GM12891 (cell line): ENCODE measurements at regions not wholly inside any gene's neighbourhood (a gene's known extent, or its start where the extent isn't known, plus 50 kb on each side); places are given as distances from the start of the nearest gene placed in this dataset.

Experiments
- DNase-seq: peaks from one replicate; pipeline ENCODE4 v3.0.0; 2011; ENCODE audit warnings: low spot score; ENCODE audit not compliant: insufficient read length
- FAIRE-seq: peaks from 2 replicates; lab custom pipeline; 2011; peaks lifted over from hg19 to GRCh38; lab: Jason Lieb, UNC
- PAX5 ChIP-seq: IDR thresholded peaks from 2 replicates; pipeline ENCODE4 v1.6.1; 2011; ENCODE audit warnings: low read length, moderate library complexity, mild to moderate bottlenecking; ENCODE audit not compliant: insufficient read depth, severe bottlenecking
- POLR2A ChIP-seq: IDR thresholded peaks from 2 replicates; pipeline ENCODE4 v1.6.1; 2011; ENCODE audit warnings: low read depth, low read length, control low read depth
- POLR2AphosphoS5 ChIP-seq: IDR thresholded peaks from 2 replicates; pipeline ENCODE4 v1.6.1; 2011; ENCODE audit warnings: low read depth, low read length, control low read depth
- POU2F2 ChIP-seq: IDR thresholded peaks from 2 replicates; pipeline ENCODE4 v1.6.1; 2011; ENCODE audit warnings: low read depth, mild to moderate bottlenecking, control low read depth, low read length, moderate library complexity
- SPI1 ChIP-seq: IDR thresholded peaks from 2 replicates; pipeline ENCODE4 v1.6.1; 2011; ENCODE audit warnings: low read depth, low read length, control low read depth
- TAF1 ChIP-seq: IDR thresholded peaks from 2 replicates; pipeline ENCODE4 v1.6.1; 2011; ENCODE audit warnings: low read depth, low read length, control low read depth

- no peak for FAIRE-seq
These were observed 406.6 kb upstream of the SALL1 start for GRCh38 chr16:51557670-51558069.

GRCh38 chr16:51556694-51557340, 405.7 kb upstream of the SALL1 start:
- TF ChIP-seq PAX5: no peak
- TF ChIP-seq SPI1: no peak
- no peak for TF ChIP-seq POLR2A
- no peak for TF ChIP-seq TAF1
- TF ChIP-seq POU2F2: no peak
- no peak for TF ChIP-seq POLR2AphosphoS5
- FAIRE-seq: no peak
- no peak for DNase-seq

More at GRCh38 chr16:51557670-51558069, 406.6 kb upstream of the SALL1 start:
- TF ChIP-seq SPI1: no peak
- no peak for TF ChIP-seq TAF1
- no peak for TF ChIP-seq POLR2A
- TF ChIP-seq POU2F2: no peak
- no peak for TF ChIP-seq PAX5
- no peak for TF ChIP-seq POLR2AphosphoS5
- DNase-seq: no peak

GRCh38 chr16:51553910-51554309, 402.8 kb upstream of the SALL1 start:
- DNase-seq: no peak
- TF ChIP-seq POLR2A (no peak), POU2F2 (no peak), PAX5 (no peak), TAF1 (no peak), SPI1 (no peak), POLR2AphosphoS5 (no peak)
- FAIRE-seq: no peak

DNA sequence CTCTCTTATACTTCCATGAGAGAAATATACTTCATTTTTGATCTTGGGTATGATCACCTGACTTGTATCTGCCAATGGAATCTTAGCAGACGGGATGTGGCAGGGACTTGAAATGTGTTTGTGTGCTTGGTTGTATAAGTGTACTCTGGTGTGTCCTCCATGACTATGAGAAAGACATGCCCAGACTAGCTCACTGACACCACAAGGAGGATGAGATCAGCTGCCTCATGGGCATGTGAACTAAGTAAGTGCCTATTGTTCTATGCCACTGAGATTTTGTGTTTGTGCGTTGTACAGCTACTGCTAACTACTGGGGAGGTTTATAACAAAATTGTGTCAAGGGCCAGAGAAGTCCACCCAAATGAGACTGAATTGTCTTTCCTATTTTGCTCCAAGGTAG, 402.2 kb upstream of the SALL1 start:
- DNase-seq (no peak), FAIRE-seq (no peak)
- TF ChIP-seq POLR2AphosphoS5 (no peak), POLR2A (no peak), TAF1 (no peak), POU2F2 (no peak), PAX5 (no peak), SPI1 (no peak)

- FAIRE-seq (no peak), DNase-seq (no peak)
- TF ChIP-seq POLR2AphosphoS5: no peak
- no peak for TF ChIP-seq POU2F2
- no peak for TF ChIP-seq PAX5
These were observed 399.8 kb upstream of the SALL1 start for GRCh38 chr16:51550800-51551347.

DNA sequence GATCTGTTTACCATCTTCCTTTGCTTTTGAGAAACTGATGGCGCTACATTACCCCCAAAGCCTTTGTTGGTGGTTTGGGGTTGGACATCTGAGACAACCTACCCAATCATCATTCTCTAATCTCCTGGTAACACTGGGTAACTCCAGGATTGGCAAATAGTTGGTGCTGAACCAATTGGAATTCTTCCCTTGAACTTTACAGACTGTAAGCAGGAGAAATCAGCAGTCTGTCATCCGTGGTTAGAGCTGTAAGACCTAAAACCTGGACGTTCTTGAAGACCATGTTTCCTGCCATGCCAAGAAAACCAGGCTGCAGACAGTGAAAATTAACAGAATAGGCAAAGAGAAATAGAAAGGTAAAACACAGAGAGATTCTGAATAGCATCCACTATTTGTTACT, 398.8 kb upstream of the SALL1 start:
- TF ChIP-seq SPI1 (no peak), PAX5 (no peak), POLR2A (no peak), POLR2AphosphoS5 (no peak), POU2F2 (no peak)
- FAIRE-seq: no peak
- DNase-seq: no peak

DNA sequence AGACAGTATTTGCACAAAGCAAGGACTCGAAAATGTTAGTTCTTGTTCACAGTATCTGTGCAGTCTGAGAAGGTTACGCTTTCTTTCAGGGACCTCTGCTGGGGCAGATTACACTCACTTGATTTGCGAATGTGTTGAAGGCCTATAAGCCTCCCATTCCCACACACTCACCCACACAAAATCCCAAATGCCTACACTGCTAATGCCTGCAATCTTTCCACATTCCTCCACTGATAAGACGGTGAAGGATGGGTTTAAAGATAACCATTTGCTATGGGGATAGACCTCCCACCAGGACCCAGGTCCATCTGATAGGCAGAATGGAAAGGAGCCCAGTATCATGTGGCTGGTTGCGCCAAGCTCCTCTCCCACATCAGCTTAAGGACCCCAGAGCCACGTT, 394.9 kb upstream of the SALL1 start:
- FAIRE-seq (no peak), DNase-seq (no peak)
- TF ChIP-seq POLR2A (no peak), TAF1 (no peak), PAX5 (no peak)

DNA sequence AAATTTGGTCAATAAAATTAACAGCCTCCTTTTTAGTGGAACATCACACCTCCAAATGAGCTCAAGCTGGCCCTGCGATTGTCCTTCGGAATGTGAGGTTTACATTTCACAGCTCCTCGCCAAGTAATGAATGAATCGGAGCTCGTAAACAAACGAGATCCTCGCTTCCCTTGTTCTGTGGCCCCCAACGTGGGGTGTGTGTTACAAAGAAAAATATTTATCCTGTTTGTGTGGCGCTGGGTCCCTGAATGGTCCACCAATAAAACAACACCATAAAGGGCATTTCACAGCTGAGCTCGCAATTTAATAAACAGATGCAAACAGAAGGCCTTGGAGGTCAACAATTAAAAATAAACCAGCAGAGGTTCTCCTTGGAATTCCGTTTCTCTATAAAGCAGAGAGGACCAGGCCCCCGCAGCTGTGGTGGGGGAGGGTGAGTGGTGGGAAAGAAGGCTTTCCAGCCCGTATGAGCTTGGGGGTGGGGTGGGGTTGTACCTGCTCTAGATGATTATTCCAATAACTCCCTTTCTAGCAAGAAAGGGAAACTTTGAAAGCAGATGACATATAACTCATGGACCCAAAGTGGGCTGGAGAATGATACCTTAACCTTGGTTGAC, 393.9 kb upstream of the SALL1 start:
- FAIRE-seq (no peak), DNase-seq (no peak)
- TF ChIP-seq POU2F2: no peak
- TF ChIP-seq POLR2AphosphoS5: no peak
- TF ChIP-seq SPI1: no peak
- no peak for TF ChIP-seq POLR2A
- no peak for TF ChIP-seq TAF1
- no peak for TF ChIP-seq PAX5

- DNase-seq (no peak), FAIRE-seq (no peak)
- TF ChIP-seq TAF1: no peak
- TF ChIP-seq PAX5: no peak
- TF ChIP-seq POLR2AphosphoS5: no peak
- TF ChIP-seq POU2F2: no peak
- no peak for TF ChIP-seq POLR2A
- TF ChIP-seq SPI1: no peak
These were observed 392.9 kb upstream of the SALL1 start for GRCh38 chr16:51543971-51544370.
